HFFc6 (cell line): ENCODE measurements at regions not wholly inside any gene's neighbourhood (a gene's known extent, or its start where the extent isn't known, plus 50 kb on each side); places are given as distances from the start of the nearest gene placed in this dataset.

ENCODE experiments used
- DNase-seq: peaks from one replicate; pipeline ENCODE4 v3.0.0-alpha.2; 2018
- H3K27ac Mint-ChIP-seq: 2 replicates; pipeline ENCODE4 v1.8.0; 2020; ENCODE audit warnings: mild to moderate bottlenecking, mixed read lengths
- H3K27me3 Mint-ChIP-seq: 2 replicates; pipeline ENCODE4 v1.8.0; 2021; ENCODE audit warnings: mild to moderate bottlenecking, moderate library complexity, mixed read lengths; ENCODE audit not compliant: insufficient read depth
- H3K36me3 Mint-ChIP-seq: 2 replicates; pipeline ENCODE4 v1.8.0; 2021; ENCODE audit warnings: low read depth, mixed read lengths
- H3K4me1 Mint-ChIP-seq: 2 replicates; pipeline ENCODE4 v1.8.0; 2020; ENCODE audit warnings: low read depth, mixed read lengths
- H3K4me3 Mint-ChIP-seq: 2 replicates; pipeline ENCODE4 v1.8.0; 2020; ENCODE audit warnings: mild to moderate bottlenecking, moderate library complexity, mixed read lengths
- H3K9me3 Mint-ChIP-seq: 2 replicates; pipeline ENCODE4 v1.8.0; 2020; ENCODE audit warnings: mild to moderate bottlenecking, mixed read lengths
- CTCF ChIP-seq: fragments of 200-600 bp; sonication (generic); IDR thresholded peaks from 2 replicates; pipeline ENCODE4 v1.5.0; 2021; ENCODE audit warnings: antibody characterized with exemption, mild to moderate bottlenecking

GRCh38 chr21:15521644-15522001 lies 208.2 kb upstream of the USP25 start:
- Mint-ChIP-seq H3K27ac (no peak overlapping the region), H3K4me3 (no peak overlapping the region), H3K27me3 (no peaks in the 10 kb centered on the region), H3K9me3 (no peaks in the 10 kb centered on the region), H3K36me3 (no peaks in the 10 kb centered on the region), H3K4me1 (no peaks in the 10 kb centered on the region)
- no peak for DNase-seq
- TF ChIP-seq CTCF = no peak

GRCh38 chr21:15522148-15522547 lies 207.6 kb upstream of the USP25 start:
- no peak overlapping the region for H3K27ac Mint-ChIP-seq
- no peak for TF ChIP-seq CTCF
- H3K36me3 Mint-ChIP-seq = no peaks in the 10 kb centered on the region
- H3K4me1 Mint-ChIP-seq = no peaks in the 10 kb centered on the region
- no peaks in the 10 kb centered on the region for H3K9me3 Mint-ChIP-seq
- no peaks in the 10 kb centered on the region for H3K27me3 Mint-ChIP-seq
- no peak for DNase-seq
- H3K4me3 Mint-ChIP-seq = no peak overlapping the region

- H3K4me1 Mint-ChIP-seq = no peaks in the 10 kb centered on the region
- peaks cover 2% of the 10 kb centered on the region; the same call in 1 of the 2 replicates for H3K27me3 Mint-ChIP-seq
- no peak for TF ChIP-seq CTCF
- H3K9me3 Mint-ChIP-seq = no peaks in the 10 kb centered on the region
- no peak overlapping the region for H3K27ac Mint-ChIP-seq
- no peak for DNase-seq
- H3K4me3 Mint-ChIP-seq = no peak overlapping the region
- H3K36me3 Mint-ChIP-seq = no peaks in the 10 kb centered on the region
Observed at GRCh38 chr21:15524855-15525254, 204.9 kb upstream of the USP25 start.

GRCh38 chr21:15526798-15527197 lies 203.0 kb upstream of the USP25 start:
- Mint-ChIP-seq H3K36me3 (no peaks in the 10 kb centered on the region), H3K4me1 (no peaks in the 10 kb centered on the region), H3K4me3 (no peak overlapping the region), H3K27me3 (peaks cover 2% of the 10 kb centered on the region; the same call in 1 of the 2 replicates), H3K9me3 (no peaks in the 10 kb centered on the region), H3K27ac (no peak overlapping the region)
- no peak for DNase-seq
- no peak for TF ChIP-seq CTCF

- no peaks in the 10 kb centered on the region for H3K4me1 Mint-ChIP-seq
Observed at GRCh38 chr21:15528346-15528745, 201.4 kb upstream of the USP25 start.

More at GRCh38 chr21:15528346-15528745, 201.4 kb upstream of the USP25 start:
- no peak for TF ChIP-seq CTCF
- H3K36me3 Mint-ChIP-seq = no peaks in the 10 kb centered on the region
- no peaks in the 10 kb centered on the region for H3K9me3 Mint-ChIP-seq
- H3K27ac Mint-ChIP-seq = no peak overlapping the region
- peaks cover 5% of the 10 kb centered on the region; the same call in 1 of the 2 replicates for H3K27me3 Mint-ChIP-seq
- no peak for DNase-seq
- no peak overlapping the region for H3K4me3 Mint-ChIP-seq
